ENCODE measurements at regions not wholly inside any gene's neighbourhood (a gene's known extent, or its start where the extent isn't known, plus 50 kb on each side); places are given as distances from the start of the nearest gene placed in this dataset.
A peak's percentile ranks its signal among the peaks of the same experiment; 100 is the strongest.

GRCh38 chr20:11549172-11550103, 368.3 kb upstream of the BTBD3 start:
- DNase-seq, result no peak

GRCh38 chr20:11550657-11551338, 366.9 kb upstream of the BTBD3 start:
- DNase-seq, result no peak

DNA sequence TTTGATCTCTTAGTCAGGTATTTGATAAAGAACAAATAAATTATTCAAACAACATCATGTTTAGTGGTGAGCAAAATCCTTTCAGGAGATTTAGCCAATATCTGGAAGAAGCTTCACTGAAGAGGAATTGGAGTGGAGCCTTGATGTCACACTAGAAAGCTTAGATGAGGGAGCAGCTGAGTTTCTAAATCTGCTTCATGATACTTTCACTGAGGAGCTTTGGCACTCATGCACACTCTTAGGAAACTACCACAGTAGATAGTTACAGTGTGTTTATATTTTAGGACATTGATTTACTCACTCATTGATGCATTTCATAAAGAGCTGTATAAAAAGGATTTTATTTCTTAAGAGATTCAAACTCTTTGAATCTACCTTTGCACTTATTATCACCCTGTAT, 366.2 kb upstream of the BTBD3 start:
- no peak for DNase-seq

DNA sequence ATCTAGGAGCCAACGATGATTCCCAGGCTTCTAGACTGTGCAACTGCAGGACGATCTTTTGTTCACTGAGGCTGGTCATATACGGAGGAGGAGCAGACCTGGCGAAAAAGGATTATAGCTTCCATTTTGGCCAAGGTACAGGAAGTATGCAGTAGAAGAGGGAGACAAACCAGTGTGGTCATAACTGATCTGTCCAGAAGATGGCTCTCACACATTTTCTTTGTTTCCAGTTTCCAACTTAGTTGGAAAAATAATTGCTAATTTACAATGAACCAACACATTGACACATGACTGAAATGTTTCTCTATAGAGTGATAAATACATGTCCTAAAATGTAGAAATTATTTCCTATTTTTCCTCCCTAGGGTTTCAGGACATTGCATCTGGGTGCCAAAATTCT, 364.1 kb upstream of the BTBD3 start:
- no peak for DNase-seq

GRCh38 chr20:11555510-11555909, 362.2 kb upstream of the BTBD3 start:
- no peak for DNase-seq

DNA sequence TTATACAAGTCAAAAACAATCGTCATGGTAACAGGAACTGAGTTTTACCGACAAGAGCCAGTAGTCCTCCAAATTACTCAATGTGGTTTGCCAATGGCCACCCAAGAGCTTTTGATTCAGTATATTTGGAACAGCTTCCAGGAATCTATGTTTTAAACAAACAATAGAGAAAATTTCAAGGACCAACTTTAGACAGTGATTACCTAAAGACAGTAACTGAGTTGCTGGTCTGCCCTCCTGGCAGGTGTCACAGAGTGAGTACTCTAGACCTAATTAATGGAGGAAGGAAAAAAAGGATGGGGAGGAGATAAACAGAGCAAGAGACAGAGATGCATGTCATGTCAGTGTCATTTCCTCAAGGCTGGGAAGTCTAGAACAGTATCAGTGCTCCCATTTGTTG, 361.3 kb upstream of the BTBD3 start:
- DNase-seq, result no peak

DNA sequence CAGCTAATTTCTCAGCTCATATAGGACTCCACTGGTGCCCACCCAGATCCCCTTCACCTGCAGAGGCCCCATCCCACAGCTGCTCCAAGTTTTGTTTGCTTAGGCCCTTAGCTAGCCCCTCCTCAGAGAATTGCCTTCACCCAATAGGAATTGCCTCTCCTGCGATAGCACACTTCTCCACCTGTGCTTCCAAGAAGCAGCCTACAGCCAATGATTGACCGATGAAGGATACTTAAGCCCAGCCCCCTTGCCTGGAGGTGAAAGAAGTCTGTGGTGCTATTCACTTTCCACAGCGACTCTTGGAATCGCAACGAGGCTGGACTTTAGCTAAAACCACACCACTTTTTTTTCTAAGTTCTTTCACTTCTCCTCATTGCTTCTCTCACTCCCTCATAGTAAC, 353.2 kb upstream of the BTBD3 start:
- no peak for DNase-seq

DNA sequence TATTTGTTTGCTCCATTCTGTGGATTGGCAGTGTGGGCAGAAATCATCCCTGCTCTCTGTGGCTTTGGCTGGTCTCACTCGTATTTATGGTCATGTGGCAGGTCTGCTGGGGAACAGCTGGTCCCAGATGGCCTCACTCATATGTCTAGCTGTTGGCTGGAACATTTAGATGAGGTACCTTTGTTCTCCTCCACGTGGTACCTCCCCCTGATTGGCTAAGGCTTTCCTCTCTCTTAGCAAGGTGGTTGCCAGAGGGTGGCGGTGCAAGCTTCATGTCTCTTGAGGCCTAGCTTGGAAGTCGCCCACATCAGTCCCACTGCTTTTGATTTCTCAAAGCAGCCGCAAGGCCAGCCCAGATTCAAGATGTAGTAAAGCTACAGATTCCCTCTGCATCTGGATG, 348.5 kb upstream of the BTBD3 start:
- DNase-seq, result no peak

DNA sequence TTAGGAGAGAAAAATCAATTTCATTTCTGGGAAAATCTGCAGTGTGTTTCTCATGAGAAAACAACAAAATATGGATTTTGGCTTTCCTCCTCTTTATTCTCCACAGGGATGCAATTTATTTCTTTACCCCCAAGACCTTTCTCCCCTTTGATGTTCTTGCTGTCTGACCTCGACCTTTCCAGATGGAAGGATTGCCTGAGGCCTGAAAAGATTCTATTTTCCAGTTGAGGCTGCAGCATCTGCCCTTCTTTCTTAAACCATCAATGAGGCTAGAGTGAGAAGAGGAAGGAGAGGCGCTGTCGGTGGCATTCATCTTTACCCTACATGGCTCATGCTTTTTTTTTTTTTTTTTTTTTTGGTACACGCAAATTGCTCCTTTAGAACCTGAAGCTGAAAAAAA, 344.2 kb upstream of the BTBD3 start:
- DNase-seq, result no peak

GRCh38 chr20:11581271-11581670, 336.4 kb upstream of the BTBD3 start:
- DNase-seq, result no peak

- DNase-seq, result no peak
Measured at GRCh38 chr20:11582060-11582459, 335.6 kb upstream of the BTBD3 start.

DNA sequence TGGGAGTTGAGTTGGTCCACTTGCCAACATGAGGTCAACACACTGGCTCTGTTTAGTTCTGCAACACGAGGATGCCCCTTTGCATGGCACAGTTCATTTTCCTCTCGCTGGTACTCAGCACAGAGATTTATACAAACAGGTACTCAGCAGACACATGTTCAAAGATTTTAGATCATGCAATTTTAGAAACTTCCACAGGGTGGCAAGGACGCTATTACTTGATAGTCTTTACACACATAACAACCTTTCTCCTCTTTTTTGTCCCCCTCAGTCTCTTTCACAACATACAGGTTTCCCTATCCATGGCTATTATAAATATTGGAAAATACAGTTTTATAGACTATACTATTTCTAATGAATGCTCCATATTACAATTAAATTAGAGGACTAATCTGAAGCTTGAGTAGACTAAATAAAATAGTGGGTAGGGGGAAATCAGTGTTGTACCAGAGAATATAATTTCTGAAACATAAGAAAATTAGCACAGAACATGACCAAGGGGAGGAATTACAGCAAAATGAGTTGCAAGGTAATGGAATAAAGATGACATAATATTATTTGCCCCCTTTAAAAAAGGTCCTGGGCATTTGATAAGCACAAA, 331.8 kb upstream of the BTBD3 start:
- DNase-seq, result peak in 1 of 58 donors; percentile 12

- no peak for DNase-seq
Measured at GRCh38 chr20:11588875-11589274, 328.8 kb upstream of the BTBD3 start.

DNA sequence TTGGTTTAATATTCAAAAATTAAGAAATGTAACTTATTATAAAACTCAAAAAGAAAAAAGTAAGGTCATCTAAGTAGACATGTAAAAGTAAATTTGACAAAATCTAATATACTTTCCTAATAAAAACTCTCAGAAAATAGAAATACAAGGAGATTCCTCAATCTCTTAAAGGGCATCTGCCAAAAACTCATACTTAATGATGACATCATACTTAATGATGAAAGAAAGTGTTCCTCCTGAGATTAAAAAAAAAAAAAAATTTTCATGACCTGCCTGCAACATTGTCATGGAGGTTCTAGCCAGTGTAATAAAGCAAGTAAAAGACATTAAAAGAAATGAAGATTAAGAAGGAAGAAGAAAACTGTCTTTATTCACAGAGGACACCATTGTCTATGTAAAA, 325.7 kb upstream of the BTBD3 start:
- DNase-seq, result no peak

DNA sequence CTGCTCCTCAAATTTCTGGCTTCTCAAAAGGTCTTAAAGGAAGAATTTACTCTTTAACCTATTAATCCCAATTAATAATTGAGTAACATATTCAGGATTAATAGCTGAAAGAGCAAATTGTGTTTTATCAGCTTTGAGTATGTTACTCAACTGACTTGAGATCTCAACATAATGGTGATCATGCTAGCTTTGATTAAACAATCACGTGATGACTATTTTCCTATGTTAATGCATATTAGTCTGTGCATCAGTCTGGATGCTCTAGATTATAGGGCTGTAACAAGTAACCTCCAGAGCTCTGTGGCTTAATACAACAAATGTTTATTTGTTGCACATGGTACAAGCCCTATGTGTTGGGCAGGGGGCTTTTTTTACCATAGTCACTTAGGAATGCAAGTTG, 313.4 kb upstream of the BTBD3 start:
- no peak for DNase-seq

GRCh38 chr20:11607047-11607446, 310.6 kb upstream of the BTBD3 start:
- no peak for DNase-seq

- DNase-seq, result no peak
Measured at GRCh38 chr20:11608736-11609135, 309.0 kb upstream of the BTBD3 start.

DNA sequence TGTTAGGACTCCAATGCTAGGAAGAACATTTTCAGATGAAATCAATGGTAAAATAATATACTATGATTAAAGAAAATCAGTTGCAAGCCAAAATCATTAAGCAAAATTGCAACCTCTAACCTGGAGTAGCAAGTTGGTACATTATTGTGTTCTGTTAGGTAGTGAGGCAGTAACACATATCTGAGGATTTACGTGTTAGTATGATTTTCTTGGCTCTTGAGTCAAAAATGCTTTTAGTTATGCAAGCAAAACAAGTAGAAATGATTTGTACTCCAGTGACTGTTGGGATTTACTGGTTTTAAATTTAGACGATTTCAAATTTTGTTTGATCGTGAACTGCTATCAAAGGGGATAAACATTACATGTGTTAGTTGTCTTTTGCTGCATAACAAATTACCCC, 293.0 kb upstream of the BTBD3 start:
- no peak for DNase-seq

- DNase-seq, result no peak
Measured at GRCh38 chr20:11626551-11626950, 291.1 kb upstream of the BTBD3 start.

DNA sequence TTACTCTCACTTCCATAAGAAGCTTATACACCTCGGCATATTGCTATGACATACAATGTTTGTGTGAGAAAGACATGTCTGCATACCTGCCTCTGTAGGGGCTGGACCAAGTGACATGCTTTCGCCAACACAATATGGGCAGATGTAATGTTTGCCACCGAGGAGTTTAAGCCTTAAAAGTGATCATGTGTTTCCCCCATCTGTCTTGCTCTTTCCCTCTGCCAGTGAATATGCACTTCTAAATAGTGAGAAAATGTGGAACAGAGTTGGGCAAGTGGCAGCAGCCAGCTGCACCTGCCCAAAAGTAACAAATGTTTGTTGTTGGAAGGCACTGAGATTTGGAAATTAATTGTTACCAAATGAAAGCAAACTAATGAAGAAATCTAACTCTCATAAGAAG, 274.8 kb upstream of the BTBD3 start:
- no peak for DNase-seq

- no peak for DNase-seq
Measured at GRCh38 chr20:11646359-11646758, 271.3 kb upstream of the BTBD3 start.

GRCh38 chr20:11650566-11650965, 267.1 kb upstream of the BTBD3 start:
- DNase-seq, result no peak

GRCh38 chr20:11651138-11651537, 266.6 kb upstream of the BTBD3 start:
- no peak for DNase-seq
